ENCODE measurements at regions not wholly inside any gene's neighbourhood (a gene's known extent, or its start where the extent isn't known, plus 50 kb on each side); places are given as distances from the start of the nearest gene placed in this dataset.

DNA sequence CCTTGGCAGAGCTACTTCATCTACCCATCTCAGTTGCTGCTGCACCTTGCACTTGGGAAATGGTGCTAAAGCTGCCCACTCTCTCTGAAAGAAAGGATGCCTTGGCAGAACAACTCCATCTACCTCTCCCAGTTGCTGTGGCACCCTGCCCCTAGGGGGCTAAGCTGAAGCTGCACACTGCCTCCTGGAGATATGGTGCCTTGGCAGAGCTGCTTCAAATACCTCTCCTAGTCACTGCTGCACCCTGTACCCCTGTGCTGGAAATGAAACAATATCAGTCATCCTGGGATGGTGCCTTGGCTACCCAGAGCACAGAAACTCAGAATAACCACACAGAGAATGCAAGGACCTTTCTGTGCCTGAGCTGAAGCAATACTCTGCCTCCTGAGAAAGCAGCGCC, 615.8 kb downstream of the DIAPH3 start:
- intact Hi-C loops (cut with DNase I): no loop called here
- Histone ChIP-seq H3K27me3 (no peaks in the 10 kb centered on the region), H3K27ac (no peak overlapping the region), H3K36me3 (no peaks in the 10 kb centered on the region), H3K9me3 (peaks cover 0 to 32% (median 16%) of the 10 kb centered on the region in 12 donors), H3K4me1 (no peaks in the 10 kb centered on the region), H3K4me3 (no peak overlapping the region)
- DNase-seq (no peak), ATAC-seq (peak in 1 of 4 donors; percentile 11)
- no peak for TF ChIP-seq CTCF (IDR thresholded peaks at IDR 0.05)
- no peak for TF ChIP-seq POLR2A (IDR thresholded peaks at IDR 0.05)
- WGBS, 4 donors: 77 to 100% (median 100%) methylated on average over 1 of the region's 1 CpG

- intact Hi-C loops (cut with DNase I): no loop called here
- Histone ChIP-seq H3K9me3 (peaks cover 0 to 27% (median 11%) of the 10 kb centered on the region in 12 donors), H3K27me3 (no peaks in the 10 kb centered on the region), H3K27ac (no peak overlapping the region), H3K4me1 (no peaks in the 10 kb centered on the region), H3K4me3 (no peak overlapping the region), H3K36me3 (no peaks in the 10 kb centered on the region)
- ATAC-seq: no peak
- TF ChIP-seq CTCF (IDR thresholded peaks at IDR 0.05) (no peak), POLR2A (IDR thresholded peaks at IDR 0.05) (no peak)
- no peak for DNase-seq
- 94 to 99% (median 97%) methylated on average over 4 of the region's 4 CpGs for WGBS, 4 donors
Measured at GRCh38 chr13:59562924-59563323, 600.8 kb downstream of the DIAPH3 start.

- Histone ChIP-seq H3K4me3 (no peak overlapping the region), H3K27me3 (no peaks in the 10 kb centered on the region), H3K4me1 (no peaks in the 10 kb centered on the region), H3K27ac (no peak overlapping the region), H3K9me3 (peaks cover 0 to 10% (median under 1%) of the 10 kb centered on the region in 12 donors), H3K36me3 (no peaks in the 10 kb centered on the region)
- intact Hi-C loops (cut with DNase I): no loop called here
- DNase-seq (no peak), ATAC-seq (no peak)
- WGBS, 4 donors: 96 to 100% (median 98%) methylated on average over 1 of the region's 1 CpG
- TF ChIP-seq CTCF (IDR thresholded peaks at IDR 0.05) (no peak), POLR2A (IDR thresholded peaks at IDR 0.05) (no peak)
Measured at GRCh38 chr13:59566561-59566960, 597.2 kb downstream of the DIAPH3 start.

DNA sequence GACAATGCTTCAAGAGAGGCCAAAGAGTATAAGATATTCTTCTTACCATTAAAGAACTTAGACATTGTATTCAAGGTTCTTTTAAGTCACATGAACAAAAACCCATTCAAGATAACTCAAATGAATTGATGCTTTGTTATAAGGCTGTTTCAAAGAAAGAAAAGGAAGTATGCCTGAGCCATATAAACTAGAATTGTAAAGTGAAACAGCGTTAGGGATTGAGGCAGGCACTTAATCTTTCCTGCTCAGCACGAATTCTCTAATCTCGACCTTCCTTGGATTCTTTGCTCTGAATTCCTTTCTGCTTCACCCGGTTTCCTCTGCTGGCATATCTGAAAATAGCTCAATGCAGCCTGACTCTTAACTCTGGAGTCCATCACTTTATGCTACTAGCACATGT, 595.4 kb downstream of the DIAPH3 start:
- H3K27ac ChIP-seq: no peak overlapping the region
- peaks cover 0 to 9% (median 4%) of the 10 kb centered on the region in 12 donors for H3K9me3 ChIP-seq
- H3K4me1 ChIP-seq: no peaks in the 10 kb centered on the region
- H3K27me3 ChIP-seq: no peaks in the 10 kb centered on the region
- no peak overlapping the region for H3K4me3 ChIP-seq
- TF ChIP-seq POLR2A (IDR thresholded peaks at IDR 0.05) (no peak), CTCF (IDR thresholded peaks at IDR 0.05) (no peak)
- intact Hi-C loops (cut with DNase I): no loop called here
- no peaks in the 10 kb centered on the region for H3K36me3 ChIP-seq
- DNase-seq (no peak), ATAC-seq (no peak)
- 17 to 31% (median 26%) methylated on average over 4 of the region's 4 CpGs for WGBS, 4 donors

Measured in heart left ventricle (tissue), 16 donors.